GM12875 (cell line): ENCODE measurements at regions not wholly inside any gene's neighbourhood (a gene's known extent, or its start where the extent isn't known, plus 50 kb on each side); places are given as distances from the start of the nearest gene placed in this dataset.

Source experiments
- H3K4me3 ChIP-seq: one replicate; pipeline ENCODE4 v1.5.1; 2011; ENCODE audit warnings: low read depth, low read length, control low read depth
- CTCF ChIP-seq: IDR thresholded peaks from 2 replicates; pipeline ENCODE4 v1.5.1; 2011; ENCODE audit warnings: low read depth, mild to moderate bottlenecking, control low read depth, inconsistent platforms, low read length, moderate library complexity, borderline replicate concordance; ENCODE audit not compliant: insufficient read depth

GRCh38 chr11:45076761-45077160 is 69.7 kb upstream of the PRDM11 start:
- TF ChIP-seq CTCF = no peak
- no peak overlapping the region for H3K4me3 ChIP-seq

- no peak for TF ChIP-seq CTCF
- no peak overlapping the region for H3K4me3 ChIP-seq
These were observed 68.0 kb upstream of the PRDM11 start for GRCh38 chr11:45078236-45079074.

GRCh38 chr11:45079075-45079444 is 67.4 kb upstream of the PRDM11 start:
- no peak for TF ChIP-seq CTCF
- no peak overlapping the region for H3K4me3 ChIP-seq

GRCh38 chr11:45079567-45079942 is 66.9 kb upstream of the PRDM11 start:
- H3K4me3 ChIP-seq = no peak overlapping the region
- TF ChIP-seq CTCF = no peak

- no peak overlapping the region for H3K4me3 ChIP-seq
- TF ChIP-seq CTCF = no peak
These were observed 66.3 kb upstream of the PRDM11 start for GRCh38 chr11:45079943-45080719.

GRCh38 chr11:45082744-45083543 is 63.5 kb upstream of the PRDM11 start:
- no peak for TF ChIP-seq CTCF
- H3K4me3 ChIP-seq = no peak overlapping the region
